ENCODE measurements at regions not wholly inside any gene's neighbourhood (a gene's known extent, or its start where the extent isn't known, plus 50 kb on each side); places are given as distances from the start of the nearest gene placed in this dataset.

DNA sequence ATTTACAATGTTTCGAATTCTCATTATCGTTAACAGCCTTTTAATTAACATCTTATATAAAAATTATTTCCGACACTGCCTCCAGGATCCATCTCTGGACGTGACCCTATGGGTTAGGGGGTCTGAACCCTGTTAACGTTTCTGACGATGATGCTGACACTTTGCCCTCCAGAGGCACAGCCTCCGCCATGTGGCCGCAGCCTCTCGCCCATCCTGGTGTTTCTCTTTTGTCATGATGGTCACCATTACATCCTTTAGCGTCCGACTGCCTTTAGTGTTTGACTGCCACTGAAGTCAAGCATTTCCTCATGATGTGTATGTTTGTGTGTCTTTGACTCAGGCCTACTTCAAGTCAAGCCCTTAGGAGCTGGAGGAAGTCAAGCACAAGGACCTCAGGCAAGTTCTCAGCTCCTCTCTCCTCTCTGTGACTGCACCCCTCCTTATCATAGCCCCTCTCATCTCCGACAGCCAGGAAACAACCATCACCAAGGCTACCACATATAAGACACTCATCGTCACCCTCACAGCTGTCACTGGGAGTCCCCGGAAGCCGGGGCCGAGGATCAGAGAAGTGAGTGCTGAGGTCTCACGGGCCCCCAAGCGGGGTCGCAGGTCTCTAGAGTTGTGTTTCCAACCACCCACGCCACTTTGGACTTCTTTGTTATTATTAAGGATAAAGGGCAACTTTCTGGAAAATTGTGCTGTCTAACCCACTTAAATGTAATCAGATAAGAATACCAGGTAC, 96.1 kb upstream of the PPP2R2D start:
- TF ChIP-seq, protein P1, sequence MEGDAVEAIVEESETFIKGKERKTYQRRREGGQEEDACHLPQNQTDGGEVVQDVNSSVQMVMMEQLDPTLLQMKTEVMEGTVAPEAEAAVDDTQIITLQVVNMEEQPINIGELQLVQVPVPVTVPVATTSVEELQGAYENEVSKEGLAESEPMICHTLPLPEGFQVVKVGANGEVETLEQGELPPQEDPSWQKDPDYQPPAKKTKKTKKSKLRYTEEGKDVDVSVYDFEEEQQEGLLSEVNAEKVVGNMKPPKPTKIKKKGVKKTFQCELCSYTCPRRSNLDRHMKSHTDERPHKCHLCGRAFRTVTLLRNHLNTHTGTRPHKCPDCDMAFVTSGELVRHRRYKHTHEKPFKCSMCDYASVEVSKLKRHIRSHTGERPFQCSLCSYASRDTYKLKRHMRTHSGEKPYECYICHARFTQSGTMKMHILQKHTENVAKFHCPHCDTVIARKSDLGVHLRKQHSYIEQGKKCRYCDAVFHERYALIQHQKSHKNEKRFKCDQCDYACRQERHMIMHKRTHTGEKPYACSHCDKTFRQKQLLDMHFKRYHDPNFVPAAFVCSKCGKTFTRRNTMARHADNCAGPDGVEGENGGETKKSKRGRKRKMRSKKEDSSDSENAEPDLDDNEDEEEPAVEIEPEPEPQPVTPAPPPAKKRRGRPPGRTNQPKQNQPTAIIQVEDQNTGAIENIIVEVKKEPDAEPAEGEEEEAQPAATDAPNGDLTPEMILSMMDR (IDR thresholded peaks at IDR 0.05; ENCODE audit: poor library complexity): no peak
- TF ChIP-seq EZH2phosphoT487 (IDR thresholded peaks at IDR 0.05; ENCODE audit: low read depth, severe bottlenecking, unreplicated experiment): no peak
